NAMALWA (cell line): ENCODE measurements at regions not wholly inside any gene's neighbourhood (a gene's known extent, or its start where the extent isn't known, plus 50 kb on each side); places are given as distances from the start of the nearest gene placed in this dataset.
"Not testable (repeated sequence)": the region's sequence is repeated elsewhere in the genome, so short reads cannot be mapped to it uniquely, and the experiment has no call there.

Experiments
- DNase-seq: peaks from one replicate; pipeline ENCODE4 v3.0.0-alpha.2; 2015; ENCODE audit warnings: low spot score

DNA sequence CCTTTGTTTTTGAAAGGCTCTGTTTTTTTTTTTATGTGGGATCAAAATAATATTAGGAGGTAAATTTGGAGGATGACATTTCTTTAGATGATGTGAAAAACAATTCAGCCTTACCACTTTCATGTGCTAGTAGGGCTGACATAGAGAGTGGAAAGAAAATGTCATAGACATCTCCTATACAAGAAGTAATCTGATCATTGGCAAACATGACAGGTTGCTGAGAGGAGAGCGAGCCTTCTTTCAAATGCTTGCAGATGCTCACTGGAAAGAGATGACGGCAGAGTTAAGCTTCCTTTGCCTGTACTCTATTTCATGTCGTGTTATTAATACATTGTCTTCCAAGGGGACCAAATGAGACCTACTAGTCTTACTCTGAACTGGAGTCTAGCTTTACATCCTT is 160.1 kb upstream of the DAP start:
- no peak for DNase-seq

DNA sequence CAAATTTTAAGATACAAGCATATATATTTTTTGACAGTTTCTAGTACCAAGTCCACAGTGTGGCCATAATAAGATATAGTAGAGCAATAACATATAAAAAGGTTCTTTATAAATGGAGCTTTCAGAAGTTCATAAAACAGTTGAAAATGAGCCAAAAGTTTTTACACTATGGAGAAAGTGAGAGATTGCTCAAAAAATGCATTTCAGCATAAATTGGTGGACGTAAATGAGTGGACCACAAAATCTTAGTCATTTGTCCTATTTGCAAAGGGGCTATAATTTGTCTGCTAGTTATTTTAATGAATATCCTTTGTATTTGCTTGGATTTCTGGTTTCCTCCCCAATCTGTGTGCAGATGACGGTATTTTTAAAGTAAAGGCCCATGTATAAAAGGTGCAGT is 159.4 kb upstream of the DAP start:
- DNase-seq, result no peak

DNA sequence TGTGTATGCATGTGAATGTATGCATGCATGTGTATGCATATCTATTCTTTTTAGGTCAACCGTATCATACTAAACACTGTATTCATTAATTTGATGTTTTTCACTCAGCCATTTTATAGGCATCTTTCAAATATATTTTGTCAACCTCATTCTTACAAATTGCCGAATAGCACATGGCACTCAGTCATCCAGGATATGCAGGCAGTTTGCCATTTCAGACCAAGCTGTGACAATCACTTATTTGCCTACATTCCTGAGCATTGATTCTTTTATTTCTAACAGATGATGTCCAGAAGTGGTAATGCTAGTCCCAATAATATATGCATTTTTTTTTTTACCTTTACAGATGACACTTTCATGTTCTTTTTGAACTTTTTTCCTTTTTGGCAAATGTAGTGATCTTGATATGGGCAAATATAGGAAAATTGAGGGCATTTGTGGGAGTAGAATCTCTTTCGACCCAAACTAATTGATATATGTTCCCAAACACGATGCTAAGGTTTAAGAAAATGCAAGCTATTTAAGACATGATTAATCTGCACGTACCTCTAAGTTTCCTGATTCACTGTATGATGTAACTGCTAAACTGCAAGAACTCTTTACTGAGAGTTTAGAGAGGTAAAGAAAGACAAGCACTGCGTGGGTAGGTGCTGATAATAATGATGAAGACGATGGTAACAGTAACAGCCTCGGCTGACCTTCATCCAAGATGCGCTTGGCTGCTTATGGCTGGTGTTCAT is 153.9 kb upstream of the DAP start:
- no peak for DNase-seq

DNA sequence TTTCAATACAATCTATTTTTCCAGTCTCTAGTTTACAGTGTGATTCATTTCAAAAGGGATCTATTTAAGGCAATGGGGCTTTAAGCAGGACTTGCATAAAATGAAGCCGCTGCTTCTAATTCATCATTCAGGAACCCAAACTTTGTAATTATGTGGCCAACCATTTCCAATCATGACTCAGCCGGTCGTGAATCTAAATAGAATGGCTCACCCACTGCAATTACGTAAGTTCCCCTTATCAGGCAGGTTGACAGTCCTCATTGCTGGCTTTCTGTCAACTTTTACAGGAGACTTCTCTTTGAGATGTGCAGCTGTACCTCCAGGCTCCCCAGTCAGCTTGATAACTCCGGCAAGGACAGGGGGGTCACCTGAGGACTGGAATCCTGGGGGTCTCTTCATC is 152.8 kb upstream of the DAP start:
- peak; percentile 6 for DNase-seq

DNA sequence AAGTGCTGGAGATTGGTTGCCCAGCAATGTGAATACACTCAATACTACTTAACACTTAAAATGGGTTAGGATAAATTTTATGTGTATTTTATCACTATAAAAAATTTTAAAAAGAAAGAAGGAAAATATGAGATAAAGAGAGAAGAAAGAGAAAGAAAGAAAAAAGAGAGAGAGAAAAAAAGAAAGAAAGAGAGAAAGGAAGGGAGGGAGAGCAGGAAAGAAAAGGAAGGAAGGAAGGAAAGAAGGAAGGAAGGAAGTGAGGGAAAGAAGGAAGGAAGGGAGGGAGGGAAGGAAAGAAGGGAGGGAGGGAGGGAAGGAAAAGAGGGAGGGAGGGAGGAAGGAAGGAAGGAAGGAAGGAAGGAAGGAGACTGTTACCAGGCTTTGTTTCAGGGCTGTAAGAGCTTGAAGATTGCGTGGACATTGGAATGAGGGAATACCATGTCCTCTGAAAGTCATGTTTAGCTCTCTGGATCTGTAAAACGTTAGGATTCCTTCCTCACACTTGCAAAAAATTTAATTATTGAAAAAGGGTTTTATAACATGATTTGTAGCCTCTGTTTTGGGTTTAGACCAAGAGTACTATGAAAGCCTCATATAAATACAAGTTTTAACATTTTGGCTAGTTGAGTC is 152.3 kb upstream of the DAP start:
- no peak for DNase-seq

DNA sequence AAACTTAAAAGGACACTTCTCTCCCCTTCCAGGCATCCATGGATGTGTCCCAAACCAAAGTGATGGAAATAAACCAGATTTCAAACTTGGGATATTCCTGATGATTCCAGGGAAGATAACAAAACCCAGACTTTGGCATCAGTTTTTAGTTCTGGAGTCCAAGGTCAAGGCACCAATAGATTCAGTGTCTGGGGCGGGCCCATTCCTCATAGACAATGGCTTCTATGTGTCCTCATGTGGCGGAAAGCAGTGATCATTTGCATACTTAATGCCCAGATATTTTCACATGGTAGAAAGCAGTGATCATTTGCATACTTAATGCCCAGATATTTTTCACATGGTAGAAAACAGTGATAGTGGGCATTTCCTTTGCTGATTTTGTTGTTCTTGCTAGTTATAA is 151.4 kb upstream of the DAP start:
- DNase-seq, result peak; percentile 38

DNA sequence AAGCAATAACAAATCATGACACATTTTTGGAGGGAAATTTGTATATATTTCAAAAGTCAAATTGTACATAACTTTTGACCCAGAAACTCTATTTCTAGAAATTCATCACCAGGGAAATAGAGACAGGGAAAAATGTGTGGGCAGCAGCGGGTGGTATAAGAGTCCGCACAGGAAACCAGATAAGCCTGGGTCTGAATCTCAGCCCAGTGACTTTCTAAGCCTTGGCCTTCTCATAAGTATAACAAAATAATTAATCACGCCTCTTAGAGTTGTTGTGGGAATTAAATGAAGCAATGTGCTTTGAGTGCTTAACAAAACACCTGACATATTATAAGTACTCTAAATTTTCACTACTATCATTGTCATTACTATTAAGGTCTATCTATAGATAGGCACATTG is 149.2 kb upstream of the DAP start:
- DNase-seq, result no peak

DNA sequence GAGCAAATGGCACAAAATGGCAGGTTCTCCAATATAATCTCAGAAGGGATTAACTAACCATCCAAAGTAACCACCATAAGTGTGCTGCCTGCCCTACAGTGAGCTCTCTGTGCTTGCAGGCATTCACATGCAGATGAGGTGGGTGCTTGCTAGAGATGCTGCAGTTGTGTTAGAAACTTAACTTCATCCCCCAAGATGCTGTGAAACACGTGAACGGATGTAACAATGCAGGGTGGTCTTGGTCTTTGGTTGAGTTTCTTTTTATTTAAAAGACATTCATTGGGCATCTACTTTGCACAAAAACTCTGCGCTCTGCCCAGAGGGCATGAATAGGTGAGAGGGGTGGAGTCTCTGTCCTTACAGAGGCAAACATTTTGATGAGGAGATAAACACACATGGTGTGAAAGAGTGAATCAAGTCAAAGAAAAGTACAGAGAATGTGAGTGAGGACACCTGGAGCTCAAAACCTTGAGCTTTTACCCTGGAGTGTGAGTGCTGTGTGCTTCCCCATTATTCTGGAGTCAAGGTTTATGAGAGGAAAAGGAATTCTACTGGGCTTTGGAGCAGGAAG is 143.9 kb upstream of the DAP start:
- DNase-seq, result no peak

DNA sequence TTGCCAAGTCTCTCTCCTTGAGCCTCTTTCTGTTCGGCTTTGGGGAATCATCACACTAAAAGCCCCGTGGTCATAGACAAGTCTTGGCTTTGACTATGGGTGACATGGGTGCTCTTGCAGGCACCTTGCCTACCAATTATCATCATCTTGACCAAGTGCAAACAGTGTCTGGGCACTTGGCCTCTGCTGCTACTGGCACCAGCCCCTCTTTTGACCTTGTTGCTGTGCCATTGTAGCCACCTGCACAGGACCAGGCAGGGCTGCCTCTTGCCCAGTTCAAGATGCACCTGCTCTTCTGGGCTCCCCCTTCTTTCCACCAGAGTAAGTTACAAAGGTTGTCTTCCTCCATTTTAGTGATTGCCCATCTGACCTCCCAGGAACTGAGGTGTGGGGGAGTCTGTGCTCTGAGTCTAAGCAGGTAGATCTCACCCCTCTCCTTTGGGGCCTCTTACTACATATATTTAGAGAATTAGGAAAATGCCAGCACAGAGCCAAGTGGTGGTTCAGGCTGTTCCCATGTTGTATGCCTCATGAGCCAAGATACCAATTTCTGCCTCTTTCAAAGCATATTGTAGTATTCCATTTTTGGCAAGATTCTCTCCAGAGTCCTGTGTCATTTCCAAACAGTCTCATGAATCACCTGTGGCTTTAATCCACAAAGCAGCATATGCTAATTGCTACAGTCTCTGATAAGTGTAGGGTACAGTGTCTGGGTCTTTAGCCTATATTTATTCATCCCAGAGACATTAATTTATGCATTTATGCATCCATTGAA is 142.9 kb upstream of the DAP start:
- DNase-seq, result no peak

DNA sequence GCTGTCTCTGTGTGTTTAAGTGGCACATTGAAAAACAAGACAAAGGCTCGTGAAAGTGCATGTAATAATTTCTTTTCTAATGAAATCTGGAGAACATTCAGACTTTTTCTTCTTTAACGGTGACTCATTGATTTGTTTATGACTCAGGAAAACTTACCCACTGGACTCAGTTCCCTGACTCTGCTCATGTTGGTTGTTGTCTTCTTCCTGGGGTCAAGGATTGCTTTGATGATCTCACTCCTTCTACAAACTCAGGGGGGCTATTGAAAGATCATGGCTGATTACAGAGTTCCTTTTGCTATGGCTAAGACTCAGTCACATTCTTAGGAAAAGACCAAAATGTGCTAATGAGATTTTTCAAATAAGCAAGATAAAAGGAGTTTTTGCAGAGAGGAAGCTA is 141.1 kb upstream of the DAP start:
- no peak for DNase-seq

DNA sequence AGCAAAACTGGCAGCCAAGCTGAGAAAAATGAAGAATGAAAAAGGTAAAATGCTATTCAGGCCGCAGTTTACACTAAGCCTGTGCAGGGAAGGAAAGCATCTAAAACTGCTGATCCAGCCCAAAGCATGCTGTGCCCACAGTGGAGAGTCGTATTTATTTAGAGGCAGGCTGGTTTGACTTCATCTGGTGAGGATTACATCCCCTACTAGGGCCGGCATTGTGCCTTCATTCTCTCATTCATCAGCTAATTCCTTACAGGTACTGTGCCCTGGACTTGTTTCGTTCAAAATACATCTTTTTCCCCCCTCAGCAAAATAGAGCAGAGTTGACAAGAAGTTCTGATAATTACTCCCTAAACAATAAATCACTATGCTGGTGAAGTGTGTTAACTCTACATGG is 137.5 kb upstream of the DAP start:
- no peak for DNase-seq

DNA sequence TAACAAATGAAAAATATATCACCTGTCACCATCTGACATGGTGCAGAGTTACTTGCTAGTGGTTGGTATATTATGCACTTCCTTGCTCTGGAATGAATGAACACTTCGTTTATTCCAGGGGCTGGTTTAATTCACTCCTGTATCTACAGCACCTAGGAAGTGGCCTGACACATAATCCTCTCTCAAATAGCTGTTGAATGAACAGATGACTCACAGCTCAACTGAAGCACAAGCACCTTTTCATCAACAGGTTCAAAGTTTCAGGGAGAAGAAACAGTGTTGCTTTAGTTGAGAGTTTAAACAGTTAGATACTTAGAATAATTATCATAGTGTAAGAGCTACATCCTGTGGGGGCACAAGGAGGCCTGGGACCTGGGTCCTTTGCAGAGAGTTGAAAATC is 135.0 kb upstream of the DAP start:
- no peak for DNase-seq

DNA sequence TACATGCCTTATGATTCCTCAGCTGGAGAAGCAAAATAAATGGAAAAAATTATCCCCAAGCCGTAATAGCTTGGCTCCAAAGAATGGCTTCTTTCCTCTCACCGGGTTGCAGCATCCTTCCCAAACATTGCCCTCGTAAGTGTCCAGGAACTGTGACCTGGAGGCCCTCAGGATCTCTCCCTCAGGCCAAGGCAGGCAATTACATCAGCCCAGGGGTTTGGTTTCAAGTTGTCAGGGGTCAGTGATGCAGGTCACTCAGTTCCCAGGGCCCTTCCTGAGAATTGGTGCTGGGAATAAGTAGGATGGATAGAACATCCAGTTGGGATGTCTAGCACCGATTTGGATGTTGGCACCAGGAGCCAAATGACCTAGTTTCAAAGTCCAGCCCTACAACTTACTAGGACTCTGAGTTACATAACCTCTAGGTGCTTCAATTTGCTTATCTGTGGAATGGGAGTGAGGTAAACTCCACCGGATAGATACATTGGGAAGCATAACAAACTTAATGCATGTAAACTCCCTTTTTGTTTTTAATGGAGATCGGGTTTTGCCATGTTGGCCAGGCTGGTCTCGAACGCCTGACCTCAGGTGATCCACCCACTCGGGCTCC is 133.5 kb upstream of the DAP start:
- no peak for DNase-seq

DNA sequence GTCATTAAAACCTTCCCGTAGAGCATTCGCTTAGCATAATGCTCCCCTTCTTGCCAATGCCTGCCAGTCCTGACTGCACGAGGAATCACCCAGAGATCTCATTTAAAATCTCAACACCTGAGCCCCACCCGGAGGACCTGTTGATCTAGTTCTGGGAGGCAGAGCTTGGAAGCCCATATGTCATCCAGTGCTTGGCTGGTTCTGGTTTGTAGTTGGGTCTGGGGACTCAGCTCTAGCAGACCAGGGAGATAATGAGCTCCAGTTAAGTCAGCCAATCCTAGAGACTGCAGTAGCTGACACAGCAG is 131.8 kb upstream of the DAP start:
- DNase-seq, result no peak

DNA sequence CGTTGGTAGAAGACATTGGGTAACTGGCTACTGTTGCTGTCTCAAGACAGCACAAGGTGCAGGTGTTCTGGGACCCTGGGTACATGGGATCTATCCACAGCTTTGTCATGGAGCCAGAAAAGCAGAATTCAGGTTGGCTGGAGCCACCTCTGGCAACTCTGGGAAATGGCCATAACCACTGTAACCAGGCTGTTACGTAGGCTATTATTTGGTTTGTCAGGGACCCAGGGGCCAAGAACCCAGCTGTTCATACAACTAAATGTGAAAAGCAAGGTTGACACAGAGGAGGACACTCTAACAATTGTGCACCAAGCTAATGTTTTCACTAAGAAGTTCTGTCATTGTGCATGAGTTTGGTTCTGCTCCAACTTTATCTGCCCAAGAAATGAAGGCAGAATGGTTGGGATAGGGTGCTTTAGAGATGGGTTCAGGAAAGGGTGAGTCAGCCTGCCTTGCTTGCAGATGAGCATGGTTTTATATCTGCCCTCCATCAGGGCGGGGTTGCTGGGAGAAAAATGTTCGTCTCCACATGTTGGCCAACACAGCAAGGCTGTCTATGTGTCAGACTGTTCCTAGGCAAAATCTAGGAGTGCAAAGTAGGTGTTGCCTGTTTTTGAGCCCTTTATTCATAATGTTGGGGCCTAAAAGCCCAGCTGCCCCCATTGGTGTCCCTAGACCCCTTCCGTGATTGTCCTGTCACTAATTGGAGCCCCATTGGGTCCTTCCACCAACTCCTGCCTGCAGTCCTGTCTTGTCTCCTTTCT is 131.3 kb upstream of the DAP start:
- no peak for DNase-seq

DNA sequence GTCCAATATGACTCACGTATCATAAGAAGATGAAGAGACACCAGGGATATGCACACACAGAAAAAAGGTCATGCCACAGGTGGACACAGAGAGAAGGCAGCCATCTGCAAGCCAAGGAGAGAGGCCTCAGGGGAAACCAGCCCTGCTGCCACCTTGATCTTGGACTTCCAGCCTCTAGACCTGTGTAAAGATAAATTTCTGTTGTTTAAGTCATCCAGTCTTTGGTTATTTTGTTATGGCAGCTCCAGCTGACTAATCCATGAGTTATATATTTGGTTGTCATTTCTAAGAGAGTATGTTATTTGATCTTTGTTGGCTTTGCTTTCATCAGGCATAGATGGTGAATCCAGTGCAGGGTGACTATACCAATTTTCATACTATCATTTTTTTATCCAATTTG is 130.2 kb upstream of the DAP start:
- no peak for DNase-seq

DNA sequence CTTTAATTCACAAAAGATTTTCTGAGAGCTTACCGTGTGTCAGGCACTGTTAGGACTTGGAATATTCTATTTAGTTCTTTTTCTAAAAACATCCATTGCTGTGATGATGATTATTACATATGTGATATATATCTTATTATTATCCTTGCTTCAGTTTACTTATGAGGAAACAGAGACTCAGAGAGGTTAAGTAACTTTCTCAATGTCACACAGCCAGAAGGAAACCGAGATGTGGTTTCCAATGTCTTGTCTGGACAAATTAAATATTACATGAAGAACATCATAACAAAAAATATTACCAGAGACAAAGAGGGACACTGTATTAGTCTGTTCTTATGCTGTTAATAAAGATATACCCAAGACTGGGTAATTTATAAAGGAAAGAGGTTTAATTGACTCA is 125.5 kb upstream of the DAP start:
- no peak for DNase-seq

DNA sequence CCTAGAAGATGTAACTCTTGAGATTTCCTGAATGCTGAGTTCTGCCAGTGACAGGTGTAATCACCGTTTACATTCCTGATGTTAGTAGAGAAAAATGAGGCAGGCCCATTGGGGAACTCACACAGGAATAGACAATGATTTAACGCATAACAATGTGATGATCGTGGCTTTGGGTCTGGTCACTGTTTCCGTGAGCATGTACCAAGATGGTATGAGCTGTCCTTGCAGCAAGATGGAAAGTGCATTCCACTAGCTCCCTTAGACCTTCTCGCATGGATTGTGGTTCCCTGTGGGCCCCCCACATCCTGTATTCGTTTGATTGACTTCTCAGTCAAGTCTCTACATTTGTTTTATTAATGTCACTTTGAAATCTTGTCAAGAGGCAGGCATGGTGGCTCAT is 124.0 kb upstream of the DAP start:
- DNase-seq, result no peak

DNA sequence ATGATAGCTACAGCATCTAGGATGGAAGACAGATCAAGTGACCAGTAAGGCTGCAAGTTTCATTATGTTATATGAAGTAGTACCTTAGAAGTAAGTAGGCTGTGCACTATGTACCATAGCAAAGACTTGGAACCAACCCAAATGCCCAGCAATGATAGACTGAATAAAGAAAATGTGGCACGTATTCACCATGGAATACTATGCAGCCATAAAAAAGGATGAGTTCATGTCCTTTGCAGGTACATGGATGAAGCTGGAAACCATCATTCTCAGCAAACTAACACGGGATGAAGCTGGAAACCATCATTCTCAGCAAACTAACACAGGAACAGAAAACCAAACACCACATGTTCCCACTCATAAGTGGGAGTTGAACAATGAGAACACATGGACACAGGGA is 122.9 kb upstream of the DAP start:
- not testable (repeated sequence) for DNase-seq

DNA sequence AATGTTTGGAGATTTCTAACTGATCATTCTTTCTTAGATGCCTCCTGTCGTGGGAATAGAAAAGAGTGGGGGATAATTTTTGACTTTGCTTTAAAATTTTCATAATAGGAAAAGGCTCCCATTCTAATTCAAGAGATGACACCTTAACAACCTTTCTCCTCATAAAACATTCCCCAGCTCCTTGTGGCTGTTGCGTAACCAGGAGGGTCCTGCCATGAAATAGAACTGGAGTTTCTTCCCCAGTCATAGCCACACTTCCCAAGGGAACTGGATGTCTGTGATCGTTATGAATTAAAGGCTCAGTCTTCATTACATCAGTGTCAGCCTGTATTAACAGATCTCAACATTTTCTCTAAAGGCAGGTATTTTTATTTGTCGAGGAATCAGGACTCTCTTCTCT is 119.9 kb upstream of the DAP start:
- DNase-seq, result no peak

DNA sequence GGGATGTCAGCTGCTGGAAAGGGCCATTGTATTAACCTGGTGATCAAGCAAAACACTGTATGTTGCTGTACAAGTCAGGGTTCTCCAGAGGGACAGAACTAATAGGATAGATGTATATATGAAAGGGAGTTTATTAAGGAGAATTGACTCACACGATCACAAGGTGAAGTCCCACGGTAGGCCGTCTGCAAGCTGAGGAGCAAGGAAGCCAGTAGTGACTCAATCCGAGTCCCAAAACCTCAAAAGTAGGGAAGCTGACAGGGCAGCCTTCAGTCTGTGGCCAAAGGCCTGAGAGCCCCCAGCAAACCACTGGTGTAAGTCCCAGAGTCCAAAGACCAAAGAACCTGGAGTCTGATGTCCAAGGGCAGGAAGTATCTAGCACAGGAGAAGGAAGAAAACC is 116.0 kb upstream of the DAP start:
- not testable (repeated sequence) for DNase-seq
